ENCODE measurements at regions not wholly inside any gene's neighbourhood (a gene's known extent, or its start where the extent isn't known, plus 50 kb on each side); places are given as distances from the start of the nearest gene placed in this dataset.

DNA sequence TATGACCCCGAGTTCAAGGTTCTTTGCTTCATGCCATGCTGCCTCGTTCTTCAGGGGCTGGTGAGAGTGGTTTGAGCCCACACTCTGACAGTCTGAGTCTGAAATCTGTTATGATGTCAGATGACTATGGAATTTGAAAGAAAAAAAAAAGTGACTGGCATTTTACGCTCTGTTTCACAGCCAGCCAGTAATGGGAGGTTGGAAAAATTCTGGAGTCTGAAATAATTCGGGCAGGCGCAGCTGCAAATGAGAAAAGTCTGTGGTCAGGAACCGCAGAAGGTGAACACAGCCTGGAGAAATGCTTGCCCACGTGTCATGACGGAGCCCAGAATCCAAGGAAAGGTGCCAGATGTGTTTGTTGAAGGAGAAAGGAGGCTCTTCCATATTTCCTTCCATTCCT, 269.8 kb upstream of the PWP1 start:
- no peak for DNase-seq

DNA sequence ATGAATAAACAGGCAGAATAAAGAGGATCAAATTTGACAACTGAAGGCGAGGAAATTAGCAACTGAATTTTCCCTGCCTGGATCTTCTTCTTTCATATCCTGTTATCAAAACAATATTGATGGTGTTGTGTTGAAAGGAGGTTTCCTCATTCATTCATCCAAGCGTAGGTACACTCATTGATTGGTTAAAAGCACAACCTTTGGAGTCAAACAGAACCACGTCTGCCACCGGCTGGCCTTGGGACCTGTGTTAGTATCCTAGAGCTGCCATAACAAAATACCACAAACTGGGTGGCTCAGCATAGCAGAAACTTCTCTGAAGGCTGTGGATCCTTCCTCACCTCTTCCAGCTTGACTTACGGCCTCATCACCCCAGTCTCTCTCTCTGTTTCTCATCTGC, 268.6 kb upstream of the PWP1 start:
- no peak for DNase-seq

- DNase-seq: no peak
These were observed 266.6 kb upstream of the PWP1 start for GRCh38 chr12:107418981-107419380.

GRCh38 chr12:107423531-107423930, 262.1 kb upstream of the PWP1 start:
- DNase-seq: no peak

- no peak for DNase-seq
These were observed 256.4 kb upstream of the PWP1 start for GRCh38 chr12:107429006-107429705.

DNA sequence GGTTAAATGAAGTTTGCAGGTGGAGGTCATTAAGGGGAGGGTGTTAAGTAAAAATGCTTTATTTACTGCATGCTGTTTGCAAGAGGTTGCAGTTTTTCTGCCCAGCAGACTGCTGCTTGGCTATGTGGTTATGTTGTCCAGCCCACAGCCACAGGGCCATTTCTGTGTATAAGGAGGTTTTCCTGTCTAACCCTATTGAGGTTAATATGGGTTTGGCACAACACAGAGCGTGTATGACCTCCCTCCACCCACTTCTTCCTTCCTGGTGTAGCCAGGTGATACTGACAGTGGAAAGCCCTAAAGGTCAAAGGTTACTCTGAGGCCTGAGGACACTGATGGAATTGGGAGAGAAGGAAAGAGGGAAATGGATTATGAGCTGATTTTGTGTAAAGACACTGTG, 253.7 kb upstream of the PWP1 start:
- no peak for DNase-seq

DNA sequence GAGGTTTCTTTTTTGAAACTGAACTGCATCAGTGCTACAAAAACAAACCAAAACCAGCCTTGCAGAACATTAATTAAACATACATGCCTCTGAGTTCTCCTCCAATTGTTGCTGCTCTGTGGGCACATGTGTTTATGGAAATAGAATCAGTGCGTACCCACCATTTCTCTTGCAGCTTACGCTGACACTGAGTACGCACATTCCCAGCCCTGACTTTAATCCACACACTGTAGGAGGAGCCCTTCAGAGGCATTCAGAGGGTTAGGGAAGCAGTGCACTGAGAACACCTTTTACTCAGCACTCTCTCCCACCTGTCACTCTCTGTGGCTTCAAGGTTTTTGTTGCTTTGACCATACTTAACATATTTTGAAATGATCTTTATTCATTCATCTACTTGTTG, 250.5 kb upstream of the PWP1 start:
- no peak for DNase-seq

GRCh38 chr12:107435520-107435919, 250.1 kb upstream of the PWP1 start:
- no peak for DNase-seq

GRCh38 chr12:107436376-107436775, 249.2 kb upstream of the PWP1 start:
- DNase-seq: no peak

GRCh38 chr12:107436836-107437235, 248.8 kb upstream of the PWP1 start:
- no peak for DNase-seq

DNA sequence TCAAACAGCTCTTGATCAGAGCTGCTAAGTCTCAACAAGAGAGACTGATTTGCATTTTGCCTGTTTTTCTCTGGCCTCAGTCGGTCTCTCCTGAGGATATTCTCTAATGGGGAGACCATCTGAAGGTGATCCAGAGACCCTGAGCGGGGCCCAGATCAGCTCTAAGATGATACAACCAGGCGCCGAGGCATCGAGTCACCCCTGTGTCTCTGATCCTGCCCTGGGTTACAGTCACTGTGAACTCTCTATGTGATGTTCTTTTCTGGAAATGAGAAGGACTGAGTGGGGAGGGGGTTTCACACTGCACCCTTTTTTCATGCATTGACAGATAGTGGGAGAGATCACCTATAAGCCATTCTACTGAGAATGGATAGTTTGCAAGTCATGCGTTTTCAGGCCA, 247.6 kb upstream of the PWP1 start:
- DNase-seq: no peak

DNA sequence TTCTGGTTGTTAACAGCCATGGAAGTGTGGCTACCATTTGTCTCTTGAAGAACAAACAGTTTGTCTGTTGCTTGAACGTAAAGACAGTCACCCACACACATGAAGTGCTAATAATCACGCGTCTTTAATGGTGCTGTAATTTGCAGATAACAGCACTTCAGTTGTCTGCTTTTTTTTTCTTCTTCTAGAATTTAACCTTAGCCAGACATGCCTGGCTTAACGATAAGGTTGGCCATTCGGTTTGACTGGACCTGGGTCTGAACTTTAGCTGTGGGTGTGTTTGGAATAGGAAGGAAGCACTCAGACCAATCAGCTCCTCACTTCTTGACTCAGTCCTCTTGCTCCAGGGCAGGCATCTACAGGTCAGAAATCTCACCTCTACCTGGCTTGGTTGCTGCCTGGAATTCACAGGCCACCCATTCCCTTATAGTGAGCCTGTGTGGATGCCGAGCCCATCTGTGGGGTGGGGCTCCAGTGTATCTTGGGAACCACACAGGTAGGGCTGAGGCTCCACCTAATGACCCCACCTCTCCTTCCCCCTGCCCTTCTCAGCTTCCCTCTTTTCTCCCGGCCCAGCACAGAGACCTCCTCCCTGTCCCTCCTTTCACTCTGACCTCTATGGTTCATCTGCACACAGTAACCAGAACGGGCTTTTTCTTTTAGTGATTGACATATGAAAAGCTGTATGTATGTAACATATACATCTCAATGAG, 246.4 kb upstream of the PWP1 start:
- no peak for DNase-seq

- DNase-seq: no peak
These were observed 245.0 kb upstream of the PWP1 start for GRCh38 chr12:107440606-107441005.

- DNase-seq: no peak
These were observed 243.8 kb upstream of the PWP1 start for GRCh38 chr12:107441665-107442300.

- no peak for DNase-seq
These were observed 243.1 kb upstream of the PWP1 start for GRCh38 chr12:107442326-107442987.

DNA sequence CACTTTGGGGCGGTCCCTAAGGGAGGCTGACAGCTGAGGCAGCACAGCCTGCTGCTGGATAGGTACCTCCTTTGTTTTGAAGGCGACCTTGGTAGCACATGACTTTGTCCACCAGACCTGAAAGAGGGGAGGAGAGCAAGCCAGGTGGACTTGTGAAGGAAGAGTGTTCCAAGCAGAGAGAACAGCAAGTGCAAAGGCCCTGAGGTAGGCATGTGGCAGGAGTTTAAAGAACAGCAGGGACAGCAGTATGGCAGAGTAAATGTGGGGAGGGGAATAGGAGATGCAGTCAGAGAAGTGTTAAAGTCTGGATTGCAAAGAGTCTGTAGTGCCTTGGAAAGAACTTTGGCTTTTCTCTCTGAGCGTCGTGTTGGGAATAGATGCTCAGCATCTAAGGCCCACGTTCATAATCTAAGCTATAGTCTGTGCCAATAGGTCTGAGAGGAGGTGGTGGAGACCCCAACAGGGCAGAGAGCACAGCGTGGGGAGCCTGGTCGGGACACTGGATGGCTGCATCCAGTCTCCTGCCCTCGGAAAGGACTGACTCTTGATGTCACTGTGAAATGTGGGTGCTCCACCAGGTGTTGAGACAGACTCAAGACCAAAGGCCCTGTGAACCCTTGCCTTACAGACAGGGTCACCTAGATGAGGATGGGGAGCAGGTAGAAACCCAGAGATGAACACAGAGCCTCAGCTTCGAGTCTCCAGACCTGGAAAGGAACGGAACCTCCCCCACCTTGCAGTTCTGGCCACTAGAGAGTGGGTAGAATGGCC, 242.1 kb upstream of the PWP1 start:
- DNase-seq: no peak

DNA sequence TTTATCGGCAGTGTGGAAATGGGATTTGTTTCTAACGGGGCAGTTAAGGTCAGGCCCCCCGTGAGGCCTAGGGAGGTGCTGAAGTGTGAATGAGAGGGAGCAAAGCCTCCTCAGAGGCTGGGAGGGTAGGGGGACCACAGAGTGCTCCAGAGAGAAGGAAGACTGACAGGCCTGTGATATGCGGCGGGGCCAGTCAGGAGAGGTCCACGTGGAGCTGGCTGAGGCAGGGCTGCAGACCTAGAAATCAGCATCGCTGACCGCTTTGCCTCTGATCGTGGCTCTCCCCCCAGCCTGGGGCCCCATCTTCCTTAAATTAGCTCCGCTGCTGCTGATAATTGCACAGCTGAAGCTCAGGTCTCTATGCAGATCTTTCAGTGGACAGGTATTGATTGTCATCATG, 240.8 kb upstream of the PWP1 start:
- no peak for DNase-seq

- no peak for DNase-seq
These were observed 239.1 kb upstream of the PWP1 start for GRCh38 chr12:107446476-107446875.

- no peak for DNase-seq
These were observed 238.3 kb upstream of the PWP1 start for GRCh38 chr12:107447336-107447735.

GRCh38 chr12:107448198-107448597, 237.4 kb upstream of the PWP1 start:
- DNase-seq: peak; percentile 10

DNA sequence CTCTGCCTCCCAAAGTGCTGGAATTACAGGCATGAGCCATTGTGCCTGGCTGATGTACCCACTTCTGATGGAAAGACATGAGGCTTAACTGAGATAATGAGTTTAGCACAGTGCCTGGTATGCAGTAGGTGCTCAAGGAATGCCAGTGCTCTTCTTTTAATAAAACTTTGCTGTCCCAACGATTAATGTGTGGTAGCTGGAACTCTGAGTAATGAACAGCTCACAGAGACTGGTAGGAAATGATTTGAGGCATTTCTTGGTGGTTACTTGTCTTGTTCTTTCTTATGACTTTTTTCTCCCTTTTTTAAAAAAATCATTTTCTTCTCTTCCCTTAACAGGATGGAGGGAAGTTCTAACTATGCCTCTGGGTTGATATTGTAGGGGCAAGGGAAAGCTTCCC, 235.7 kb upstream of the PWP1 start:
- DNase-seq: no peak

DNA sequence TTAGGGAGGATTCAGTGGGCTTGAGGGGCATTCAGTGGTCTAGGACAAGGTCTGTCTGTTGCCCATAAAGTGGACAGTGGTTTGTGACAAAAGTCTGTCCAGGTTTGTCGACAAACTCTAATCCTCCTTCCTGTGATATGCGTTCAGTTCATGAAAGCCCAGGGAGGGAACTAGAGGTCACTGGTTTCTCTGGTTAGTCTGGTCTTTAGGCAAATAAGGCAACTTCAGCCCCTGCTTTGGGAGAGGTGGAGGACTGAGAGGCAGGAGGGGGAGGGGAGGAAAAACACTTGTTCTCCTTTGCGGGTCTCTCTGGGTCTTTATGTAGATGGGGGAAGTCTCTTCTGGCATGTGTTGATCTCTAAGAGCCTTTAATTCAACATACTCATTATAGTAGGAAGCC, 235.1 kb upstream of the PWP1 start:
- no peak for DNase-seq

GRCh38 chr12:107451246-107451645, 234.4 kb upstream of the PWP1 start:
- DNase-seq: no peak

Measured in inflammatory macrophage treated with lipopolysaccharide for 4 hours (primary cell).